Adipocyte (in vitro differentiated cells): ENCODE measurements at regions not wholly inside any gene's neighbourhood (a gene's known extent, or its start where the extent isn't known, plus 50 kb on each side); places are given as distances from the start of the nearest gene placed in this dataset.
A peak's percentile ranks its signal among the peaks of the same experiment; 100 is the strongest.

Experiments used
- DNase-seq: peaks from one replicate; pipeline ENCODE4 v3.0.0-alpha.2; 2015; ENCODE audit warnings: low read depth
- H3K27me3 ChIP-seq: replicated peaks from 2 replicates; pipeline ENCODE4 v1.7.0; 2013; ENCODE audit warnings: mild to moderate bottlenecking, low read length, moderate library complexity; ENCODE audit not compliant: control insufficient read depth, insufficient read depth
- H3K36me3 ChIP-seq: 2 replicates; pipeline ENCODE4 v1.7.0; 2013; ENCODE audit warnings: low read length, mild to moderate bottlenecking, moderate library complexity; ENCODE audit not compliant: control insufficient read depth, insufficient read depth, severe bottlenecking
- H3K4me1 ChIP-seq: 2 replicates; pipeline ENCODE4 v1.7.0; 2013; ENCODE audit warnings: mild to moderate bottlenecking, low read length, moderate library complexity; ENCODE audit not compliant: control insufficient read depth, insufficient read depth
- H3K4me3 ChIP-seq: 2 replicates; pipeline ENCODE4 v1.7.0; 2013; ENCODE audit warnings: mild to moderate bottlenecking, low read length, moderate library complexity
- H3K9ac ChIP-seq: 2 replicates; pipeline ENCODE4 v1.7.0; 2013; ENCODE audit warnings: mild to moderate bottlenecking, low read length, moderate library complexity
- H3K9me3 ChIP-seq: 2 replicates; pipeline ENCODE4 v1.7.0; 2013; ENCODE audit warnings: mild to moderate bottlenecking, low read length, moderate library complexity; ENCODE audit not compliant: control insufficient read depth

GRCh38 chr13:59121507-59121906 lies 1042.2 kb downstream of the DIAPH3 start:
- Histone ChIP-seq H3K4me1 (no peaks in the 10 kb centered on the region), H3K27me3 (no peaks in the 10 kb centered on the region), H3K4me3 (no peak overlapping the region), H3K9me3 (no peaks in the 10 kb centered on the region), H3K9ac (no peak overlapping the region), H3K36me3 (no peaks in the 10 kb centered on the region)
- no peak for DNase-seq

GRCh38 chr13:59126474-59126873 lies 1037.3 kb downstream of the DIAPH3 start:
- Histone ChIP-seq H3K4me1 (no peaks in the 10 kb centered on the region), H3K9ac (no peak overlapping the region), H3K4me3 (no peak overlapping the region), H3K9me3 (no peaks in the 10 kb centered on the region), H3K27me3 (no peaks in the 10 kb centered on the region), H3K36me3 (no peaks in the 10 kb centered on the region)
- DNase-seq, result no peak

- Histone ChIP-seq H3K36me3 (no peaks in the 10 kb centered on the region), H3K9ac (no peak overlapping the region), H3K4me1 (no peaks in the 10 kb centered on the region), H3K9me3 (peaks cover 4% of the 10 kb centered on the region), H3K4me3 (no peak overlapping the region), H3K27me3 (no peaks in the 10 kb centered on the region)
- DNase-seq, result no peak
Measured at GRCh38 chr13:59133903-59134302, 1029.8 kb downstream of the DIAPH3 start.

- DNase-seq, result no peak
- no peak overlapping the region for H3K4me3 ChIP-seq
- H3K9me3 ChIP-seq, result no peaks in the 10 kb centered on the region
Measured at GRCh38 chr13:59144700-59145099, 1019.0 kb downstream of the DIAPH3 start.

GRCh38 chr13:59145381-59145780 lies 1018.3 kb downstream of the DIAPH3 start:
- Histone ChIP-seq H3K36me3 (no peaks in the 10 kb centered on the region), H3K9me3 (no peaks in the 10 kb centered on the region), H3K9ac (no peak overlapping the region), H3K4me3 (no peak overlapping the region), H3K27me3 (no peaks in the 10 kb centered on the region), H3K4me1 (no peaks in the 10 kb centered on the region)
- DNase-seq, result no peak

More at GRCh38 chr13:59144700-59145099, 1019.0 kb downstream of the DIAPH3 start:
- Histone ChIP-seq H3K4me1 (no peaks in the 10 kb centered on the region), H3K9ac (no peak overlapping the region), H3K36me3 (no peaks in the 10 kb centered on the region), H3K27me3 (no peaks in the 10 kb centered on the region)

GRCh38 chr13:59157181-59157580 lies 1006.5 kb downstream of the DIAPH3 start:
- Histone ChIP-seq H3K4me1 (no peaks in the 10 kb centered on the region), H3K4me3 (no peak overlapping the region), H3K27me3 (no peaks in the 10 kb centered on the region), H3K9ac (no peak overlapping the region), H3K36me3 (no peaks in the 10 kb centered on the region), H3K9me3 (peaks cover 5% of the 10 kb centered on the region)
- no peak for DNase-seq

- Histone ChIP-seq H3K9me3 (no peaks in the 10 kb centered on the region), H3K4me3 (no peak overlapping the region), H3K4me1 (no peaks in the 10 kb centered on the region), H3K27me3 (no peaks in the 10 kb centered on the region), H3K36me3 (no peaks in the 10 kb centered on the region), H3K9ac (no peak overlapping the region)
- no peak for DNase-seq
Measured at GRCh38 chr13:59166174-59166573, 997.6 kb downstream of the DIAPH3 start.

- no peaks in the 10 kb centered on the region for H3K36me3 ChIP-seq
- no peak for DNase-seq
- H3K9me3 ChIP-seq, result no peaks in the 10 kb centered on the region
- no peak overlapping the region for H3K9ac ChIP-seq
- H3K27me3 ChIP-seq, result no peaks in the 10 kb centered on the region
- no peaks in the 10 kb centered on the region for H3K4me1 ChIP-seq
- H3K4me3 ChIP-seq, result no peak overlapping the region
Measured at GRCh38 chr13:59172076-59172475, 991.7 kb downstream of the DIAPH3 start.

- DNase-seq, result no peak
- Histone ChIP-seq H3K4me3 (no peak overlapping the region), H3K4me1 (no peaks in the 10 kb centered on the region), H3K36me3 (no peaks in the 10 kb centered on the region), H3K9ac (no peak overlapping the region), H3K9me3 (no peaks in the 10 kb centered on the region), H3K27me3 (no peaks in the 10 kb centered on the region)
Measured at GRCh38 chr13:59176775-59177174, 987.0 kb downstream of the DIAPH3 start.

- no peak overlapping the region for H3K4me3 ChIP-seq
- H3K27me3 ChIP-seq, result no peaks in the 10 kb centered on the region
- no peaks in the 10 kb centered on the region for H3K9me3 ChIP-seq
- H3K9ac ChIP-seq, result no peak overlapping the region
- no peaks in the 10 kb centered on the region for H3K4me1 ChIP-seq
- DNase-seq, result peak; percentile 5
- H3K36me3 ChIP-seq, result no peaks in the 10 kb centered on the region
Measured at GRCh38 chr13:59178344-59178743, 985.4 kb downstream of the DIAPH3 start.

- H3K36me3 ChIP-seq, result no peaks in the 10 kb centered on the region
Measured at GRCh38 chr13:59182241-59182640, 981.5 kb downstream of the DIAPH3 start.

GRCh38 chr13:59197397-59197796 lies 966.3 kb downstream of the DIAPH3 start:
- H3K4me3 ChIP-seq, result no peak overlapping the region
- DNase-seq, result no peak
- H3K27me3 ChIP-seq, result no peaks in the 10 kb centered on the region
- no peaks in the 10 kb centered on the region for H3K9me3 ChIP-seq
- no peak overlapping the region for H3K9ac ChIP-seq
- no peaks in the 10 kb centered on the region for H3K36me3 ChIP-seq
- H3K4me1 ChIP-seq, result no peaks in the 10 kb centered on the region

More at GRCh38 chr13:59182241-59182640, 981.5 kb downstream of the DIAPH3 start:
- no peak for DNase-seq
- Histone ChIP-seq H3K9me3 (no peaks in the 10 kb centered on the region), H3K4me3 (no peak overlapping the region), H3K9ac (no peak overlapping the region), H3K27me3 (no peaks in the 10 kb centered on the region), H3K4me1 (no peaks in the 10 kb centered on the region)
